Fibroblast of pulmonary artery (primary cell): ENCODE measurements at regions not wholly inside any gene's neighbourhood (a gene's known extent, or its start where the extent isn't known, plus 50 kb on each side); places are given as distances from the start of the nearest gene placed in this dataset.

ENCODE experiments used
- DNase-seq: peaks from one replicate; pipeline ENCODE4 v3.0.0-alpha.2; 2010; ENCODE audit warnings: low read depth
- H3K4me3 ChIP-seq: replicated peaks from 2 replicates; pipeline ENCODE4 v1.5.1; 2011; ENCODE audit warnings: low read depth, mild to moderate bottlenecking, control low read depth, low read length, moderate library complexity
- TF ChIP-seq, protein P1 (sequence below): IDR thresholded peaks from 2 replicates; pipeline ENCODE4 v1.5.1; 2011; ENCODE audit warnings: mild to moderate bottlenecking, control low read depth, low read length, inconsistent platforms; ENCODE audit errors: missing control alignments

DNA sequence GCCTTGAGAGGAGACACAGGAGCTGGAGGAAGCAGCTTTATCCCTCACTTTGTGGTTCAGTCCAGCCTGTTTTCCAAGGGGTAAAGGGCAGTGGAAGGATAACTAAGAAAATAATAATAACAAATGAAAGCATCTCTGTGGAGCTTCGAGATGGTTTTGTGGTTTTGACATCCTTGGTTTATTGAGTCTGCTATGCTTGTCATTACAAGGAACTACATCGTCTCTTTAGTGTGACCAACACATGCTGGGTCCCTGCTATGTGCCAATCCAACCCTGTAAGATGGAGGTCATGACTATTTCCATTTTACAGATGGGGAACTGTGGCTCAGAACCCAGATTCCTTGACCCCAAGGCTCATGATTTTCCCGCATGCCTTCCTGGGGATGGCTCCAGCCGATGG is 124.8 kb downstream of the MRM1 start:
- TF ChIP-seq, protein P1, sequence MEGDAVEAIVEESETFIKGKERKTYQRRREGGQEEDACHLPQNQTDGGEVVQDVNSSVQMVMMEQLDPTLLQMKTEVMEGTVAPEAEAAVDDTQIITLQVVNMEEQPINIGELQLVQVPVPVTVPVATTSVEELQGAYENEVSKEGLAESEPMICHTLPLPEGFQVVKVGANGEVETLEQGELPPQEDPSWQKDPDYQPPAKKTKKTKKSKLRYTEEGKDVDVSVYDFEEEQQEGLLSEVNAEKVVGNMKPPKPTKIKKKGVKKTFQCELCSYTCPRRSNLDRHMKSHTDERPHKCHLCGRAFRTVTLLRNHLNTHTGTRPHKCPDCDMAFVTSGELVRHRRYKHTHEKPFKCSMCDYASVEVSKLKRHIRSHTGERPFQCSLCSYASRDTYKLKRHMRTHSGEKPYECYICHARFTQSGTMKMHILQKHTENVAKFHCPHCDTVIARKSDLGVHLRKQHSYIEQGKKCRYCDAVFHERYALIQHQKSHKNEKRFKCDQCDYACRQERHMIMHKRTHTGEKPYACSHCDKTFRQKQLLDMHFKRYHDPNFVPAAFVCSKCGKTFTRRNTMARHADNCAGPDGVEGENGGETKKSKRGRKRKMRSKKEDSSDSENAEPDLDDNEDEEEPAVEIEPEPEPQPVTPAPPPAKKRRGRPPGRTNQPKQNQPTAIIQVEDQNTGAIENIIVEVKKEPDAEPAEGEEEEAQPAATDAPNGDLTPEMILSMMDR, result no peak
- no peak for DNase-seq
- no peak overlapping the region for H3K4me3 ChIP-seq

DNA sequence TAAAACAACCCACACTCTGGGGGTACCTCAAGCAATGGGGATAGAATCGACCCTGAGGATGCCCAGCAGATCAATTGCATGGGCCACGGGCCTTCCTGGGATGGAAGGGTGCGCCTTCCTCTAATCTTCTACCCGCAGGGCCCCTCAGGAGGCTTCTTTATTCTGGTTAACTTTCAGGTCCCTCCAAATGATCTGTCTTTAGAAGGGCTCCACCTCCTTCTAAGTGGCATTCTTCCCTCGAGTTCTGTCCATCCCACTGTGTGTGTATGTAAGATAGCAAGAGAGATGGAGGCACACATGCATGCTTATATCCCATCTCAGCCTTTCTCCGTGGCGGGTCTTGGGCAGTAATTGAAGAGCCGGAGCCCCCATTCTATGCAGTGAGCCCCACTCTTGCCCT is 125.7 kb downstream of the MRM1 start:
- no peak overlapping the region for H3K4me3 ChIP-seq
- DNase-seq, result no peak
- TF ChIP-seq, protein P1, result no peak

DNA sequence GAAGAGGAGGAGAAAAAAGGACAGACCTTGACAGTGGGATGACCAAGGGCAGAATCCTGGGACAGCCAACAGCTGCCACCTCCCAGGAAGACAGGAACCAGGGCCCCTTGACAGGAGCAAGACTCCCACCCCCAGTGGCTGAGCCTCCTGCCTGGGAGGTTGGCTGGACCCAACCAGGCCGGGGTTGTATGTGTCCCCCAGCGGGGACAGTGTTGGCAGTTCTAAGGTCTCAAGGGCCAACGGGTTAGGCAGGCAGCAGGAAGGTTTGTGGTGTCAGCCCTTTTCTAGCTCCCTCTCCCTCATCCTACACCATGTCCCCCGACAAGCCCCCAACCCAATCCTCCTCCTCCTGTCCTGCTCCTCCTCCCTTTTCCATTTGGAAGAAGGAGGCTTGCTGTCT is 126.2 kb downstream of the MRM1 start:
- TF ChIP-seq, protein P1, result no peak
- H3K4me3 ChIP-seq, result no peak overlapping the region
- DNase-seq, result no peak

DNA sequence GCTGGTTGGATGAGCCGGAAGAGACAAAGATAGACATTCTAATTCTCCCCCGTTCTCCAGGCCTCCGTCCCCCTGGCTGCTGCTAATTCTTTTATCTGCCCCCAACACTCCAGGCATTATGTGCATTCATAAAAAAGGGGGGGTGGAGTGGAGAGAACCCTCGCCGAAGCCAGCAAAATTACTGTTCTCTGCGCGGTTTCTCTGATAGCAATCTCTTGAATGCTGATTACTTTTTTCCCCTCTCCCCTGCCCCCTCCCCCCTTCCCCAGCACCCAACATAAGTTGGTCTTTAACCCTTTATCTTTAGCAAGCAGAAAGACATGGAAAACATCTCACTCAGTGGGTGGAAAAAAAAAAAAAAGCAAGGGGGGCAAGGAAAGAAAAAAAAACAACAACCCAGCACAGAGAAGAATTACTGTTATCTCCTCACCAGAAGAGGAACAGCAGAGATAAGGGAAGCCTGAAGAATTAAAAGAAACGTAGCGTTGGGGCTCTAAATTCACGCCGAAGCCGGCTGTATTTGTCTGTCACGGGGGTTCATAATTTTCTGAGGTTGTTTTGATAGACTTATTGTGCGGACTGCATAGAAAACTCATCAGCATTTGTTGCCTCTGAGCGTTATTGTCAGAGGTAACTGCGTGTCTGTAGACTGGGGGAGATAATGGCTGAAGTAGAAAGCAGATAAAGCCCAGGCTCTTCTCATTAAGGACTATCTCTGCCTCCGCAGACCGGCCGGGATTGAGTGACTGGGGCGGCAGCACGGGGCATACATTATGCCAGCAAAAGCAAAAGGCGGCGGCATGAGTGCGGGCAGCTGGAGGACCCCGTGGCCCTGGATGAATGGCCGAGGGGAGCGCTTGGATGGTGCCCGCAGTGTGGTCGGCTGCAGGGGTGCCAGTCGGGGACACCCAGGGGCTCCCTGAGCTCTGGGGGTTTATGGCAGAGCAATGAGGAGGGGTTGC is 126.9 kb downstream of the MRM1 start:
- no peak for DNase-seq
- no peak overlapping the region for H3K4me3 ChIP-seq
- TF ChIP-seq, protein P1, result no peak

DNA sequence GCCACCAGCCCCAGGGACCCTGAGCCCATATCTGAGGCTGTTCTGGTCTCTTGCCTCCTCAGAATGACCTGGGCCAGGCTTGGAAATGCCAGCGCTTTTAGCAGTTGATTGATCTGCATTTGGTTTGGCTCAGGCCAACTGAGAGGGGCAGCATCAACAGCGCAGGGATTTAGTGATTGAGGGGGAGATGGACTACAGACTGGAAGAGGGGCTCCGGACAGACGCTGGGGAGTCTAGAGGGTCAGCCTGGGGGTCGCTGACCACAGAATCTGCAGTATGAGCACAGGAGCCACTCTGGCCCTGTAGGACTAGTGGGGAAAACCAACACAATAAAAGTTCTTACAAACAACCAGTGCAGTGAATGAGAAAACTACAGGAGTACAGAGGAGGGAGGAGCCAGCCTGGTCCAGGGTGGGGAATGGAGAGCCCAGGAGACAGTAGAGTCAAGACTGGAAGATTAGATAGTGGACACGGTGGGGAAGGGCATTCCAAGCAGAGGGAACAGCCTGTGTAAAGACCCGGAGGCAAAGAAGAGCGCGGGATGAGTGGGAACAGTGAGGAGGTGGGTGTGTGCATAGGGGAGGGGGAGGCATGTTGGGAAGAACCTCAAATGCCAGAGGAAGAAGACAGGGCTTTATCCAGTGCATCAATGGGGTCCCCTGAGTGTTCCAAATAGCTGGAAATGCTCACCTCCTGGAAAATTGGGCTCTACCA is 128.9 kb downstream of the MRM1 start:
- TF ChIP-seq, protein P1, result no peak
- no peak overlapping the region for H3K4me3 ChIP-seq
- DNase-seq, result no peak

DNA sequence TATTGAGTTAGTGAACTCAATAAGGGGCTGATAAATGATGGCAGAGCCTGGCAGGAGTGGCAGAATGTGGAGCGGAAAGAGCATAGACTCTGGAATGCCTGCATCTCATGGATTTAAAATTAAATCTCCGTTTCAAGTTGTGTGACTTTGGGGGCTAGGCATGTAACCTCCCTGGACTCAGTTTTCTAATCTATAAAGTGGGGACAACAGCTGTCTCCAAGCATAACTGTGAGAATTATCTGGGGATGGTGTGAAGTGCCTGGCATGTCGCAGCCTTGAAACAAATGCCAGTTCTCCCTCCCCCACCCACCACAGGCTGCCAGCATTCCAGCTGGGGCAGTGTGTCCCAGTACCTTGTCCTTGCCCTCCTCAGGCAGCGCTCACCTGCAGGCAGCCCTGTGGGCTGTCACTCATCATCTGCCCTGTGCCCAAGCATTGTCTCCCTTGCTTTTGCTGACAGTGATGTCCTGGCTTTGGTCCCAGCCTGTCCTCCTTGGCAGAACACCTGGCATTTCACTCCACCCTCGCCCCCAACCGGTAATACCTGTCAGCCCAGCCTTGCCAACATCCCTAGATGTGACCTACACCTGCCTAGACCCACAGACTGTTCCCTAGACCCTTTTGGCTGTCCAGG is 129.6 kb downstream of the MRM1 start:
- DNase-seq, result no peak
- TF ChIP-seq, protein P1, result no peak
- no peak overlapping the region for H3K4me3 ChIP-seq
